ENCODE measurements at regions not wholly inside any gene's neighbourhood (a gene's known extent, or its start where the extent isn't known, plus 50 kb on each side); places are given as distances from the start of the nearest gene placed in this dataset.

DNA sequence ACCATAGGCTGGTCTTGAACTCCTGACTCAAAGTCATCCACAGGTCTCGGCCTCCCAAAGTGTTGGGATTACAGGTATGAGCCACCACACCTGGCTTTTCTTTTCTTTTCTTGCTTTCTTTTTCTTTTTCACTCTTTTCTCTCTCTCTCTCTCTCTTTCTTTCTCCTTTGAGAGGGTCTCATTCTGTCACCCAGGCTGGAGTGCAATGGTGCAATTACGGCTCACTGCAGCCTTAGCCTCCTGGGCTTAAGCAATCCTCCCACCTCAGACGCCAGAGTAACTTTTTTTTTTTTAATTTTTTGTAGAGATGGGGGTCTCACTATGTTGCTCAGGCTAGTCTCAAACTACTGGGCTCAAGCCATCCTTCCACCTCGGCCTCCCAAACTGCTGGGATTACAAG lies 133.1 kb upstream of the UBE2E1 start:
- no peak for DNase-seq
- H3K4me1 ChIP-seq: no peaks in the 10 kb centered on the region
- no peaks in the 10 kb centered on the region for H3K9me3 ChIP-seq
- no peak overlapping the region for H3K4me3 ChIP-seq (ENCODE audit: low read depth, low read length)
- H3K27me3 ChIP-seq: no peaks in the 10 kb centered on the region
- TF ChIP-seq, protein P1, sequence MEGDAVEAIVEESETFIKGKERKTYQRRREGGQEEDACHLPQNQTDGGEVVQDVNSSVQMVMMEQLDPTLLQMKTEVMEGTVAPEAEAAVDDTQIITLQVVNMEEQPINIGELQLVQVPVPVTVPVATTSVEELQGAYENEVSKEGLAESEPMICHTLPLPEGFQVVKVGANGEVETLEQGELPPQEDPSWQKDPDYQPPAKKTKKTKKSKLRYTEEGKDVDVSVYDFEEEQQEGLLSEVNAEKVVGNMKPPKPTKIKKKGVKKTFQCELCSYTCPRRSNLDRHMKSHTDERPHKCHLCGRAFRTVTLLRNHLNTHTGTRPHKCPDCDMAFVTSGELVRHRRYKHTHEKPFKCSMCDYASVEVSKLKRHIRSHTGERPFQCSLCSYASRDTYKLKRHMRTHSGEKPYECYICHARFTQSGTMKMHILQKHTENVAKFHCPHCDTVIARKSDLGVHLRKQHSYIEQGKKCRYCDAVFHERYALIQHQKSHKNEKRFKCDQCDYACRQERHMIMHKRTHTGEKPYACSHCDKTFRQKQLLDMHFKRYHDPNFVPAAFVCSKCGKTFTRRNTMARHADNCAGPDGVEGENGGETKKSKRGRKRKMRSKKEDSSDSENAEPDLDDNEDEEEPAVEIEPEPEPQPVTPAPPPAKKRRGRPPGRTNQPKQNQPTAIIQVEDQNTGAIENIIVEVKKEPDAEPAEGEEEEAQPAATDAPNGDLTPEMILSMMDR (IDR thresholded peaks at IDR 0.05; ENCODE audit: low read depth, low read length): no peak
- H3K36me3 ChIP-seq: no peaks in the 10 kb centered on the region

DNA sequence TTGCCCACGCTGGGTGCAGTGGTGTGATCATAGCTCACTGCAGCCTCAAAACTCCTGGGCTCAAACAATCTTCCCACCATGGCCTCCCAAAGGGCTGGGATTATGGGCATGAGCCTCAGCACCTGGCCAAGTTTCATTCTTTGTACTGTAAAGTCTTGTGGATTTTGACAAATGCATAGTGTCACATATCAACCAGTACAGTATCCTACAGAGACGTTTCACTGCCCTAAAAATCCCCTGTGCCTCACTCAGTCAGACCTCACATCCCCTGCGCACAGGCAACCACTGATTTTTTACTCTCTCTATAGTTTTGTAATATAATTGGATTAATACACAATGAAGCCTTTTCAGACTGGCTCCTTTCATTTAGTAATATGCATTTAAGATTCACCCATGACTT lies 130.7 kb upstream of the UBE2E1 start:
- Histone ChIP-seq H3K4me1 (no peaks in the 10 kb centered on the region), H3K4me3 (ENCODE audit: low read depth, low read length) (no peak overlapping the region), H3K36me3 (no peaks in the 10 kb centered on the region), H3K9me3 (no peaks in the 10 kb centered on the region), H3K27me3 (no peaks in the 10 kb centered on the region)
- TF ChIP-seq, protein P1 (IDR thresholded peaks at IDR 0.05; ENCODE audit: low read depth, low read length): no peak
- DNase-seq: no peak

DNA sequence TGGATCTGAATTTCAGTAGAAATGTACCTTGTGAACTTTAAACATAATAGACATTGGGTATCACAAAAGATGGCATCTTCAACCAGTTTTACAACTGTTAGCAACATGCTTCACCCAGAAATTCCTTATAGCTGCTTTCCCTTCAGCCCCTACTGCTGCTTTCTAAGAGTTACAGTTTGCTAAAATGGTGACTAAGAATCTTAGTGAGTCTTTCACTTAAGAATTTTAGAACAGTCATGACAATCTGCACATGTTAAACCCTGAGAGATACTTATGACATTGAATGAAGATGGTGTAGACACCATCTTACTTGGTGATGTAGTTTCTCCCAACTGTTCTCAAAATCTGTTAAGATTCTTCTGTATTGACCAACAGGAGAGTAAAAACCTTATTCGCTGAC lies 129.7 kb upstream of the UBE2E1 start:
- Histone ChIP-seq H3K36me3 (no peaks in the 10 kb centered on the region), H3K9me3 (no peaks in the 10 kb centered on the region), H3K27me3 (no peaks in the 10 kb centered on the region), H3K4me1 (no peaks in the 10 kb centered on the region), H3K4me3 (ENCODE audit: low read depth, low read length) (no peak overlapping the region)
- TF ChIP-seq, protein P1 (IDR thresholded peaks at IDR 0.05; ENCODE audit: low read depth, low read length): no peak
- no peak for DNase-seq

GRCh38 chr3:23682646-23683045 lies 123.1 kb upstream of the UBE2E1 start:
- TF ChIP-seq, protein P1 (IDR thresholded peaks at IDR 0.05; ENCODE audit: low read depth, low read length): no peak
- H3K4me3 ChIP-seq (ENCODE audit: low read depth, low read length): no peak overlapping the region
- no peaks in the 10 kb centered on the region for H3K9me3 ChIP-seq
- H3K4me1 ChIP-seq: peaks cover 8% of the 10 kb centered on the region; the same call in 1 of the 2 replicates
- no peaks in the 10 kb centered on the region for H3K36me3 ChIP-seq
- DNase-seq: no peak
- H3K27me3 ChIP-seq: no peaks in the 10 kb centered on the region

- Histone ChIP-seq H3K9me3 (no peaks in the 10 kb centered on the region), H3K4me1 (peaks cover 8% of the 10 kb centered on the region; the same call in 1 of the 2 replicates), H3K27me3 (no peaks in the 10 kb centered on the region), H3K36me3 (no peaks in the 10 kb centered on the region), H3K4me3 (ENCODE audit: low read depth, low read length) (no peak overlapping the region)
- peak; percentile 79 for DNase-seq
- TF ChIP-seq, protein P1 (IDR thresholded peaks at IDR 0.05; ENCODE audit: low read depth, low read length): no peak
These were observed 120.1 kb upstream of the UBE2E1 start for GRCh38 chr3:23685541-23686258.

- Histone ChIP-seq H3K4me3 (ENCODE audit: low read depth, low read length) (no peak overlapping the region), H3K27me3 (no peaks in the 10 kb centered on the region), H3K4me1 (peaks cover 8% of the 10 kb centered on the region; the same call in 1 of the 2 replicates), H3K36me3 (no peaks in the 10 kb centered on the region), H3K9me3 (no peaks in the 10 kb centered on the region)
- TF ChIP-seq, protein P1 (IDR thresholded peaks at IDR 0.05; ENCODE audit: low read depth, low read length): no peak
- no peak for DNase-seq
These were observed 119.2 kb upstream of the UBE2E1 start for GRCh38 chr3:23686519-23686918.
